Panc1 (cell line): ENCODE measurements at regions not wholly inside any gene's neighbourhood (a gene's known extent, or its start where the extent isn't known, plus 50 kb on each side); places are given as distances from the start of the nearest gene placed in this dataset.
"Not testable (repeated sequence)": the region's sequence is repeated elsewhere in the genome, so short reads cannot be mapped to it uniquely, and the experiment has no call there.

Experiments used
- ATAC-seq: fragments of 200-7000 bp; cut with Tn5 transposase; 2 replicates; pipeline ENCODE4 v1.9.1; 2020; ENCODE audit warnings: mild to moderate bottlenecking, moderate library complexity
- BruUV-seq: library from RNA; stranded (reverse); fragments of 400-500 nt; replicated peaks from 2 replicates; lab custom pipeline; 2021; lab: Mats Ljungman, UMichigan
- CTCF ChIA-PET: fragments of 300-600 bp; sonication (Branson Sonifier 250); formaldehyde crosslinking; loops from one replicate; lab custom pipeline; 2022; ENCODE audit warnings: antibody characterized with exemption; lab: Charles Lee
- POLR2A ChIA-PET: fragments of 300-600 bp; sonication (Branson Sonifier 250); formaldehyde crosslinking; loops from one replicate; lab custom pipeline; 2022; ENCODE audit warnings: antibody characterized with exemption; lab: Charles Lee
- DNase-seq: peaks from one replicate; pipeline ENCODE4 v3.0.0-alpha.2; 2010; ENCODE audit warnings: low read depth, low spot score
- H3K27ac ChIP-seq: 2 replicates; pipeline ENCODE4 v1.5.1; 2011; ENCODE audit warnings: mild to moderate bottlenecking, low read length, inconsistent platforms
- H3K27me3 ChIP-seq: fragments of 200-500 bp; sonication (Bioruptor generic); 2 replicates; pipeline ENCODE4 v1.6.0; 2014; ENCODE audit warnings: low read length, inconsistent platforms; ENCODE audit not compliant: control insufficient read depth, insufficient read depth
- H3K36me3 ChIP-seq: fragments of 200-500 bp; sonication (Bioruptor generic); 2 replicates; pipeline ENCODE4 v1.5.1; 2014; ENCODE audit warnings: inconsistent platforms, mild to moderate bottlenecking, low read length, moderate library complexity; ENCODE audit not compliant: control insufficient read depth, insufficient read depth
- H3K4me1 ChIP-seq: 2 replicates; pipeline ENCODE4 v1.5.1; 2011; ENCODE audit warnings: inconsistent platforms, mild to moderate bottlenecking, low read length, moderate library complexity; ENCODE audit not compliant: control insufficient read depth, insufficient read depth
- H3K4me3 ChIP-seq, 2 experiments: 2 replicates each; pipeline ENCODE4 v1.5.1; 2011 to 2012; ENCODE audit warnings: low read depth in 2 of 2, low read length in 2 of 2, mild to moderate bottlenecking in 2 of 2, inconsistent platforms in 1 of 2, moderate library complexity in 1 of 2
- H3K9me3 ChIP-seq: fragments of 200-500 bp; sonication (Bioruptor generic); 2 replicates; pipeline ENCODE4 v1.5.1; 2014; ENCODE audit warnings: low read depth, mild to moderate bottlenecking, inconsistent platforms, low read length, moderate library complexity; ENCODE audit not compliant: control insufficient read depth, insufficient read depth
- CTCF ChIP-seq: fragments of 450-650 bp; IDR thresholded peaks from 2 replicates; pipeline ENCODE4 v1.5.1; 2017; ENCODE audit warnings: mild to moderate bottlenecking
- POLR2AphosphoS5 ChIP-seq: IDR thresholded peaks from 2 replicates; pipeline ENCODE4 v1.6.1; 2012; ENCODE audit warnings: mild to moderate bottlenecking, low read depth, low read length, moderate library complexity
- SIN3A ChIP-seq: IDR thresholded peaks from 2 replicates; pipeline ENCODE4 v1.6.1; 2012; ENCODE audit warnings: low read depth, mild to moderate bottlenecking, low read length, moderate library complexity, borderline replicate concordance; ENCODE audit not compliant: insufficient read depth
- TCF7L2 ChIP-seq: IDR thresholded peaks from 2 replicates; pipeline ENCODE4 v1.6.1; 2011; ENCODE audit warnings: mild to moderate bottlenecking, low read depth, low read length, inconsistent platforms
- in situ Hi-C: cut with HindIII; loops from 2 replicates; pipeline ENCODE4 v1.10.0; 2016; ENCODE audit warnings: low sequenced_read_pairs, low pct_unique_long_range_greater_than_20kb
- intact Hi-C: fragments of 100-400 bp; cut with micrococcal nuclease; formaldehyde crosslinking; loops from one replicate; pipeline ENCODE4 v1.10.0; 2022; ENCODE audit not compliant: unreplicated experiment
- TF ChIP-seq, protein P1 (sequence below), 2 experiments: IDR thresholded peaks; 2 replicates each; pipeline ENCODE4 v1.6.1; 2011 to 2012; ENCODE audit warnings: low read depth in 2 of 2, control low read depth in 1 of 2, low read length in 1 of 2, mild to moderate bottlenecking in 1 of 2, moderate library complexity in 1 of 2; ENCODE audit not compliant: insufficient read depth in 1 of 2

DNA sequence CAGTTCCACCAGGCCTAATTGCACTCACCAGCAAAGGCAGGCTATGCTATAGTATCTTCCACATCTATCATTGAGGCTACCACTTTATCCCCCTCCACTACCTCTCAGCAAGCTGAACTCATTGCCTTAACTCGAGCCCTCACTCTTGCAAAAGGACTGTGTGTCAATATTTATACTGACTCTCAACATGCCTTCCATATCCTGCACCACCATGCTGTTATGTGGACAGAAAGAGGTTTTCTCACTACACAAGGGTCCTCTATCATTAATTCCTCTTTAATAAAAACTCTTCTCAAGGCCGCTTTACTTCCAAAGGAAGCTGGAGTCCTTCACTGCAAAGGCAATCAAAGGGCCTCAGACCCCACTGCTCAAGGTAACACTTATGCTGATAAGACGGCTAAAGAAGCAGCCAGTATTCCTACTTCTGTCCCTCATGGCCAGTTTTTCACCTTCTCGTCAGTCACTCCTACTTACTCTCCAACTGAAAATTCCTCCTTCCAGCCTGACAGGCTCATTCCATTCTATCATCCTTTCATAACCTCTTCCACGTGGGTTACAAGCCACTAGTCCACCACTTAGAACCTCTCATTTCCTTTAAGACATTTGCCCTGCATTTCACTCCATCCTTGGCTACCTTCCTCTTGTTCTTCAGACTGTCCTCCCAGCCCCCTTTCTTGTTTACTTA, 1110.9 kb upstream of the TMEM132C start:
- BruUV-seq, H3K27ac ChIP-seq: not testable (repeated sequence)

GRCh38 chr12:127157501-127158366, 1109.2 kb upstream of the TMEM132C start:
- H3K36me3 ChIP-seq, BruUV-seq, intact Hi-C loops, H3K9me3 ChIP-seq, H3K27ac ChIP-seq, ATAC-seq, H3K4me3 ChIP-seq, DNase-seq, in situ Hi-C loops, H3K4me1 ChIP-seq, H3K27me3 ChIP-seq, POLR2A ChIA-PET, CTCF ChIA-PET: not testable (repeated sequence)

More for the DNA sequence above, 1110.9 kb upstream of the TMEM132C start:
- POLR2A ChIA-PET, DNase-seq, H3K9me3 ChIP-seq, CTCF ChIA-PET, H3K4me1 ChIP-seq, in situ Hi-C loops, ATAC-seq, intact Hi-C loops, H3K4me3 ChIP-seq, H3K27me3 ChIP-seq, H3K36me3 ChIP-seq: not testable (repeated sequence)

GRCh38 chr12:127158385-127159061, 1108.4 kb upstream of the TMEM132C start:
- TF ChIP-seq SIN3A = no peak
- TF ChIP-seq CTCF = no peak
- TF ChIP-seq, protein P1, sequence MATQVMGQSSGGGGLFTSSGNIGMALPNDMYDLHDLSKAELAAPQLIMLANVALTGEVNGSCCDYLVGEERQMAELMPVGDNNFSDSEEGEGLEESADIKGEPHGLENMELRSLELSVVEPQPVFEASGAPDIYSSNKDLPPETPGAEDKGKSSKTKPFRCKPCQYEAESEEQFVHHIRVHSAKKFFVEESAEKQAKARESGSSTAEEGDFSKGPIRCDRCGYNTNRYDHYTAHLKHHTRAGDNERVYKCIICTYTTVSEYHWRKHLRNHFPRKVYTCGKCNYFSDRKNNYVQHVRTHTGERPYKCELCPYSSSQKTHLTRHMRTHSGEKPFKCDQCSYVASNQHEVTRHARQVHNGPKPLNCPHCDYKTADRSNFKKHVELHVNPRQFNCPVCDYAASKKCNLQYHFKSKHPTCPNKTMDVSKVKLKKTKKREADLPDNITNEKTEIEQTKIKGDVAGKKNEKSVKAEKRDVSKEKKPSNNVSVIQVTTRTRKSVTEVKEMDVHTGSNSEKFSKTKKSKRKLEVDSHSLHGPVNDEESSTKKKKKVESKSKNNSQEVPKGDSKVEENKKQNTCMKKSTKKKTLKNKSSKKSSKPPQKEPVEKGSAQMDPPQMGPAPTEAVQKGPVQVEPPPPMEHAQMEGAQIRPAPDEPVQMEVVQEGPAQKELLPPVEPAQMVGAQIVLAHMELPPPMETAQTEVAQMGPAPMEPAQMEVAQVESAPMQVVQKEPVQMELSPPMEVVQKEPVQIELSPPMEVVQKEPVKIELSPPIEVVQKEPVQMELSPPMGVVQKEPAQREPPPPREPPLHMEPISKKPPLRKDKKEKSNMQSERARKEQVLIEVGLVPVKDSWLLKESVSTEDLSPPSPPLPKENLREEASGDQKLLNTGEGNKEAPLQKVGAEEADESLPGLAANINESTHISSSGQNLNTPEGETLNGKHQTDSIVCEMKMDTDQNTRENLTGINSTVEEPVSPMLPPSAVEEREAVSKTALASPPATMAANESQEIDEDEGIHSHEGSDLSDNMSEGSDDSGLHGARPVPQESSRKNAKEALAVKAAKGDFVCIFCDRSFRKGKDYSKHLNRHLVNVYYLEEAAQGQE (IDR thresholded peaks at IDR 0.05; ENCODE audit: insufficient read depth in 1 of 2, low read depth in 2 of 2, low read length in 1 of 2) = no peak
- TF ChIP-seq TCF7L2 = no peak
- TF ChIP-seq POLR2AphosphoS5 = no peak
- no peaks in the 10 kb centered on the region for H3K36me3 ChIP-seq
- ATAC-seq = no peak
- no peak overlapping the region for H3K27ac ChIP-seq
- ChIA-PET POLR2A (no interaction called here), CTCF (no interaction called here)
- no peak overlapping the region for H3K4me3 ChIP-seq
- DNase-seq = no peak
- H3K27me3 ChIP-seq = no peaks in the 10 kb centered on the region
- in situ Hi-C loops (no loop called here), intact Hi-C loops (no loop called here)
- H3K4me1 ChIP-seq = no peaks in the 10 kb centered on the region
- no TSS peak for BruUV-seq
- no peaks in the 10 kb centered on the region for H3K9me3 ChIP-seq
